ENCODE measurements at regions not wholly inside any gene's neighbourhood (a gene's known extent, or its start where the extent isn't known, plus 50 kb on each side); places are given as distances from the start of the nearest gene placed in this dataset.

GRCh38 chr6:169165561-169166300, 87.9 kb downstream of the THBS2 start:
- Mint-ChIP-seq H3K27me3 (no peaks in the 10 kb centered on the region), H3K27ac (no peak overlapping the region), H3K36me3 (ENCODE audit: low read depth) (no peaks in the 10 kb centered on the region), H3K4me3 (no peak overlapping the region), H3K4me1 (no peaks in the 10 kb centered on the region), H3K9me3 (no peaks in the 10 kb centered on the region)
- CTCF ChIA-PET, result no interaction called here
- POLR2A ChIA-PET, result no interaction called here
- no peak for DNase-seq

- H3K27ac Mint-ChIP-seq, result no peak overlapping the region
- ChIA-PET POLR2A (no interaction called here), CTCF (no interaction called here)
- no peaks in the 10 kb centered on the region for H3K36me3 Mint-ChIP-seq (ENCODE audit: low read depth)
- no peaks in the 10 kb centered on the region for H3K9me3 Mint-ChIP-seq
- H3K27me3 Mint-ChIP-seq, result no peaks in the 10 kb centered on the region
- no peak overlapping the region for H3K4me3 Mint-ChIP-seq
- H3K4me1 Mint-ChIP-seq, result no peaks in the 10 kb centered on the region
- no peak for DNase-seq
Measured at GRCh38 chr6:169164986-169165385, 88.7 kb downstream of the THBS2 start.

DNA sequence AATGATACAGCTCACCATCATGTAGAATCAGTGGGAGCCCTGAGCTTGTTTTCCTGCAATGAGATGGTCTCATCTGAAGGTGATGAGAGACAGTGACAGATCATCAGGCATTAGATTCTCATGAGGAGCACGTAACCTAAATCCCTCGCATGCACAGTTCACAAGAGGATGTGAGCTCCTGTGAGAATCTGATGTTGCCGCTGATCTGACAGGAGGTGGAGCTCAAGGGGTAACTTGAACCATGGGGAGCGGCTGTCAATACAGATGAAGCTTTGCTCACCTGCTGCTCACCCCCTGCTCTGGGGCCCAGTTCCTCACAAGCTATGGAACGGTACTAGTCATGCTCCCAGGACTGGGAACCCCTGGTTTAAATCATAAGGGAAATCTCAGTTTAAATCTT, 89.2 kb downstream of the THBS2 start:
- ChIA-PET CTCF (no interaction called here), POLR2A (no interaction called here)
- no peaks in the 10 kb centered on the region for H3K27me3 Mint-ChIP-seq
- no peaks in the 10 kb centered on the region for H3K4me1 Mint-ChIP-seq
- no peak for DNase-seq
- H3K4me3 Mint-ChIP-seq, result no peak overlapping the region
- H3K9me3 Mint-ChIP-seq, result no peaks in the 10 kb centered on the region
- H3K27ac Mint-ChIP-seq, result no peak overlapping the region
- no peaks in the 10 kb centered on the region for H3K36me3 Mint-ChIP-seq (ENCODE audit: low read depth)

DNA sequence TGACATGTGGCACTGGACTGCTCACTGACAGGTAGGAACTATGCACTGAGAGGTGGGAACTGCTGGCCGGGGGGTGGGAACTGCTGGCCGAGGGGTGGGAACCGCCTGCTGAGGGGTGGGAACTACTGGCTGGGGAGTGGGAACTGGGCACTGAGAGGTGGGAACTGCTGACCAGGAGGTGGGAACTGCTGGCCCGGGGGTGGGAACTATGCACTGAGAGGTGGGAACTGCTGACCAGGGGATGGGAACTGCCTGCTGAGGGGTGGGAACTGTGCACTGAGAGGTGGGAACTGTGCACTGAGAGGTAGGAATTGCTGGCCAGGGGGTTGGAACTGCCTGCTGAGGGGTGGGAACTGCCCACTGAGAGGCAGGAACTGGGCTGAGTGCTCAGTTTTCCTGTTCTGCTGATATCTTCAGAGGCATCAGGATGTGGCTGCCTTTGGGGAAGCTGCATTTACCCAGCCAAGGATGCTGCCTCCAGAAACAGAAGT, 90.2 kb downstream of the THBS2 start:
- H3K4me3 Mint-ChIP-seq, result no peak overlapping the region
- ChIA-PET POLR2A (no interaction called here), CTCF (no interaction called here)
- no peaks in the 10 kb centered on the region for H3K27me3 Mint-ChIP-seq
- H3K27ac Mint-ChIP-seq, result no peak overlapping the region
- H3K4me1 Mint-ChIP-seq, result no peaks in the 10 kb centered on the region
- H3K9me3 Mint-ChIP-seq, result no peaks in the 10 kb centered on the region
- H3K36me3 Mint-ChIP-seq (ENCODE audit: low read depth), result no peaks in the 10 kb centered on the region
- no peak for DNase-seq

DNA sequence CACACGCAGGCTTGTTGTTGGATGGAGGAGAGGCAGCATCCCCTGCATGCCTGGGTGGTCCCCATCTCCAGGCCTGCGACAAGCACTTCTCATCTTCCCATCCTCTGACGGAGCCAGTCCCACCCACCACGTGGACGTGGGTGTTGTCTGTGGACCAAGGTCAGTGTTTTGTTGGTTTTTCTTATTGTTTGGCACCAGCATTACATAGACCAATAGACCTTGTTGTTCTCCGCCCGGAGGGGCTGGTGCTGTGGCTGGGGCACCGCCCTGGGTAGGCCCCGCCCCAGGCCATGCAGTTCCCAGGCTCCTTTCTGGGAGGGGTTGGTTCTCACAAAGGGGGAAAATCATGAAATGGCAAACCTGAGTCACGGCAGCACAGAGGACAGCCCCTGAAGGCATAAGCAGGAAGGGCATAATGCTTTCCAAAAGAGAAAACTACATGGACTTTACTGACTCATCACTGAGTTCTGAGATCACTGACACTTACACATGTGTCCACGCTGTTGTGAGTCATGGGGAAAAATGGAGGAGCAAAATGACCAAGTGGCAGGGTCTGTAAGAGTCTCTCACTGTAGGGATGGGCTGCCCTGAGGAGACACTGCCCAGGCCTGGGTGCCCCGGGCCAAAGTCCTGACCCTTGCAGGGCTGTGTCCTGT, 90.8 kb downstream of the THBS2 start:
- no peaks in the 10 kb centered on the region for H3K36me3 Mint-ChIP-seq (ENCODE audit: low read depth)
- ChIA-PET POLR2A (no interaction called here), CTCF (no interaction called here)
- H3K4me1 Mint-ChIP-seq, result no peaks in the 10 kb centered on the region
- H3K4me3 Mint-ChIP-seq, result no peak overlapping the region
- H3K27me3 Mint-ChIP-seq, result no peaks in the 10 kb centered on the region
- H3K9me3 Mint-ChIP-seq, result no peaks in the 10 kb centered on the region
- DNase-seq, result no peak
- no peak overlapping the region for H3K27ac Mint-ChIP-seq

DNA sequence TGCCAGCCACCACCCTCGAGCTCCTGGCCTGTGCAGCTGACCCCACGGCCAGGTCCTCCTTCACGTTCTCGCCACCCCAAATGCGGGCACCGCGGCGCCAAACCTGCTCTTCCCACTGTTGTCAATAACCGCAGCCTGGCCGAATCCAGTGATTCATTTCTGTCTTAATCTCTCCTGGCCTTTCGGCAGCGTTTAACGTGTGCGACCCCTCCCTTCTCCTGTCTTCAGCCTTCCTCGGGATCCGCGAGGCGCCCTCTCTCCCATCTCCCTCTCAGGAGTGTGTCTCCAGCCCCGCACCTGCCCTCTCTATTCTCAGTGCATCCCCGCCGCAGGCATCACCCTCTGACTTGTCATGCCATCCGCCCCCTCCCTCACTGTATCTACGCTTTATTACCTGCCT, 91.4 kb downstream of the THBS2 start:
- no peaks in the 10 kb centered on the region for H3K36me3 Mint-ChIP-seq (ENCODE audit: low read depth)
- no peak overlapping the region for H3K4me3 Mint-ChIP-seq
- H3K4me1 Mint-ChIP-seq, result no peaks in the 10 kb centered on the region
- DNase-seq, result no peak
- no peaks in the 10 kb centered on the region for H3K27me3 Mint-ChIP-seq
- no peaks in the 10 kb centered on the region for H3K9me3 Mint-ChIP-seq
- H3K27ac Mint-ChIP-seq, result no peak overlapping the region
- ChIA-PET CTCF (no interaction called here), POLR2A (no interaction called here)

DNA sequence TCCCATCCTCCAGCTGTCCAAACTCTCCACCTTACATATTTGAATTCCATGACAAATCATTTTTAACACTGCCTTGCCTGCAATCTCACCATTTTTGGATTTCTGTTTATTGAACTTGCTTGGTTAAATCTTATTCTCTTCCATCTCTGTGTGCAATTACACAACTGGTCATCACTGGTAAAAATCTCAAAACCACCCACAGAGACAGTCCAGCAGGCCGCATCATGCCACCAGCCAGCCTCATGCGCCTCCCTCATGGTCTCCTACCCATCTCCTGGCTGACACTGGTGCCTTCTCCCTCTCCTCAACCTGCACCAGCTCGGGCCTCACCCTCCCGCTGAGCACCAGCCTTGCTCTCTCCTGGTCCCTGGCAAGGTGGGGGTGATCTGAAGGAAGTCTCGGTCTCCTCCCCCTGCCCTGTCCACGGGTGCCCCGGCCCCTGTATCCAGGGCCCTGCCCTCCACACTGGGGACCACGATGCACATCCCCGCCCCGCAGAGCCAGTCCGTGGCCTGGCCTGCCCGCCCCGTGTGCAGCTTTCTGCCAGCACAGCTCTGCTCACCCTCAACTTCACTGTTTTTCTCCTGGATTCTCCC, 92.0 kb downstream of the THBS2 start:
- DNase-seq, result no peak
- no peaks in the 10 kb centered on the region for H3K27me3 Mint-ChIP-seq
- no peaks in the 10 kb centered on the region for H3K4me1 Mint-ChIP-seq
- no peak overlapping the region for H3K4me3 Mint-ChIP-seq
- H3K36me3 Mint-ChIP-seq (ENCODE audit: low read depth), result no peaks in the 10 kb centered on the region
- no peak overlapping the region for H3K27ac Mint-ChIP-seq
- H3K9me3 Mint-ChIP-seq, result no peaks in the 10 kb centered on the region
- CTCF ChIA-PET, result no interaction called here
- POLR2A ChIA-PET, result no interaction called here

DNA sequence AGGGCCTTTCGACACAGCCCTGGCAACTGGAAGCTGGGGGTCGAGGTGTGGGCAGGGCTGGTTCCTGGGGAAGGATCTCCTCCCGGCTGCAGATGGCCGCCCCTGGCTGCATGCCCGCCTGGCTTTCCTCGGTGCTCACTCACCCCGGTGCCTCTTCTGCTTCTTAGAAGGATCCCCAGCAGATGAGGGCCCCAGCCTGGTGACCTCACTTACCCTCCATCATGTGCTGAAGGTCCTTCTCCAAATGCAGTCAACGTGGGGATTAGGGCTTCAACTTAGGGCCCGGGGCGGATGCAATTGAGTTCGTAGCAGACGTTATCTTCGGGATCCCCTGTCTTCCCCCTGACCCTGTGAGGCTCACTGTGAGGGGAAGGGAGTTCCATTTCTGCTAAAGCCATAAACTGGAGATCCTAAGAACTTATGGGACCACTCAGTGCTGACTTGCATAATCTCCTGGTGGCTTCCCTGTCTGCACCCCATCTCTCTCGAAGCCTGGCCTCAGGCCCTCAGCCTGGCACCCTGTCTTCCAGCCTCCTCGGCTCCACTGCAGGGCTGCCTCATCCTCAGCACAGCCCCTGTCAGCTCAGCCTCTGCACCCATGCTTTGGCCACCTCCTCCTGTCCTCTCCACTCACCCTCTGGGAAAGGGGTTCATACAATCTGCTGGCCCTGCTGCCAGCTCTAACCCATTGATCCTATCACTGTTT, 92.6 kb downstream of the THBS2 start:
- ChIA-PET POLR2A (no interaction called here), CTCF (no interaction called here)
- H3K36me3 Mint-ChIP-seq (ENCODE audit: low read depth), result no peaks in the 10 kb centered on the region
- no peak overlapping the region for H3K27ac Mint-ChIP-seq
- H3K4me3 Mint-ChIP-seq, result no peak overlapping the region
- no peaks in the 10 kb centered on the region for H3K4me1 Mint-ChIP-seq
- no peak for DNase-seq
- no peaks in the 10 kb centered on the region for H3K9me3 Mint-ChIP-seq
- H3K27me3 Mint-ChIP-seq, result no peaks in the 10 kb centered on the region

GRCh38 chr6:169160091-169160854, 93.4 kb downstream of the THBS2 start:
- Mint-ChIP-seq H3K4me3 (no peak overlapping the region), H3K27me3 (no peaks in the 10 kb centered on the region), H3K36me3 (ENCODE audit: low read depth) (no peaks in the 10 kb centered on the region), H3K4me1 (no peaks in the 10 kb centered on the region), H3K27ac (no peak overlapping the region), H3K9me3 (no peaks in the 10 kb centered on the region)
- DNase-seq, result no peak
- CTCF ChIA-PET, result no interaction called here
- POLR2A ChIA-PET, result no interaction called here

GRCh38 chr6:169159331-169159730, 94.3 kb downstream of the THBS2 start:
- H3K36me3 Mint-ChIP-seq (ENCODE audit: low read depth), result no peaks in the 10 kb centered on the region
- no peaks in the 10 kb centered on the region for H3K27me3 Mint-ChIP-seq
- DNase-seq, result no peak
- H3K4me1 Mint-ChIP-seq, result no peaks in the 10 kb centered on the region
- H3K9me3 Mint-ChIP-seq, result no peaks in the 10 kb centered on the region
- POLR2A ChIA-PET, result no interaction called here
- H3K27ac Mint-ChIP-seq, result no peak overlapping the region
- CTCF ChIA-PET, result no interaction called here
- no peak overlapping the region for H3K4me3 Mint-ChIP-seq

DNA sequence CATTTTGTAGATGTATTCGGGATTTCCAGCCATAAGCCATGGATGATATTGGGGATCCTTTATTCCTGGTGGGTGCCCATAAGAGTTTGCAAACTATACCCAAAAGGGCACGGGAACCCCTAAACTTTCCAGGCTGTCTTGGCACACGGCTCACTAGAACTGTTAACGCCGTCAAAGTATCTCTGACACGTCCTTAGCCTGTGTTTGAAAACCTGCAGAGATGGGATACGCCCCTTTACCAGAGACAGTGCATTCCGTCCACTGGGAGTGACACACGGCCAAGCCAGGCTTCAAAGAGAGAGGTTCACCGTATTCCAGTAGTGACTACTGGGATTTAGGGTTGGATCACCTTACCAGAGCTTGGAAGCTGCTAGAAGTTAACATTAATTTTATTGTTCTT, 95.0 kb downstream of the THBS2 start:
- POLR2A ChIA-PET, result no interaction called here
- H3K27me3 Mint-ChIP-seq, result no peaks in the 10 kb centered on the region

GRCh38 chr6:169158174-169158573, 95.5 kb downstream of the THBS2 start:
- no peaks in the 10 kb centered on the region for H3K9me3 Mint-ChIP-seq
- no peaks in the 10 kb centered on the region for H3K36me3 Mint-ChIP-seq (ENCODE audit: low read depth)
- H3K27me3 Mint-ChIP-seq, result no peaks in the 10 kb centered on the region
- H3K4me1 Mint-ChIP-seq, result no peaks in the 10 kb centered on the region
- ChIA-PET CTCF (no interaction called here), POLR2A (no interaction called here)
- H3K27ac Mint-ChIP-seq, result no peak overlapping the region
- DNase-seq, result no peak
- H3K4me3 Mint-ChIP-seq, result no peak overlapping the region

More for the DNA sequence above, 95.0 kb downstream of the THBS2 start:
- no peak for DNase-seq
- Mint-ChIP-seq H3K27ac (no peak overlapping the region), H3K4me1 (no peaks in the 10 kb centered on the region), H3K36me3 (ENCODE audit: low read depth) (no peaks in the 10 kb centered on the region), H3K9me3 (no peaks in the 10 kb centered on the region), H3K4me3 (no peak overlapping the region)
- CTCF ChIA-PET, result no interaction called here

Data from activated CD4-positive, alpha-beta T cell treated with anti-CD3 and anti-CD28 coated beads, Interleukin-2, amount 10 ng/mL, durations not matched to agents 7 days and 5 days (primary cell).